GM23338 (cell line): ENCODE measurements at regions not wholly inside any gene's neighbourhood (a gene's known extent, or its start where the extent isn't known, plus 50 kb on each side); places are given as distances from the start of the nearest gene placed in this dataset.

Experiments used
- ATAC-seq: fragments of 200-7000 bp; cut with Tn5 transposase; 3 replicates; pipeline ENCODE4 v1.9.1; 2020
- DNase-seq: peaks from one replicate; pipeline ENCODE4 v3.0.0-alpha.2; 2015; ENCODE audit warnings: low spot score
- H2AFZ ChIP-seq: fragments of 200-600 bp; sonication (generic); 2 replicates; pipeline ENCODE4 v1.8.0; 2016; ENCODE audit warnings: antibody characterized with exemption, mild to moderate bottlenecking, moderate library complexity
- H3F3A ChIP-seq: fragments of 200-600 bp; sonication (generic); replicated peaks from 2 replicates; pipeline ENCODE4 v1.8.0; 2017; ENCODE audit warnings: antibody characterized with exemption, mixed run types, low read depth
- H3K27ac ChIP-seq: fragments of 200-600 bp; sonication (generic); 2 replicates; pipeline ENCODE4 v1.6.1; 2016; ENCODE audit warnings: low read depth
- H3K27me3 ChIP-seq: fragments of 200-600 bp; sonication (generic); 2 replicates; pipeline ENCODE4 v1.8.0; 2016; ENCODE audit warnings: mild to moderate bottlenecking, mixed run types, moderate library complexity; ENCODE audit not compliant: insufficient read depth
- H3K36me3 ChIP-seq: fragments of 200-600 bp; sonication (generic); 2 replicates; pipeline ENCODE4 v1.8.0; 2016; ENCODE audit warnings: mild to moderate bottlenecking; ENCODE audit not compliant: insufficient read depth
- H3K4me1 ChIP-seq: fragments of 200-600 bp; sonication (generic); 2 replicates; pipeline ENCODE4 v1.8.0; 2016; ENCODE audit warnings: mild to moderate bottlenecking, moderate library complexity; ENCODE audit not compliant: insufficient read depth
- H3K4me2 ChIP-seq: fragments of 200-600 bp; sonication (generic); 2 replicates; pipeline ENCODE4 v1.7.1; 2017; ENCODE audit warnings: mixed run types
- H3K4me3 ChIP-seq: fragments of 200-600 bp; sonication (generic); 2 replicates; pipeline ENCODE4 v1.6.1; 2016; ENCODE audit warnings: mixed run types
- H3K79me2 ChIP-seq: fragments of 200-600 bp; sonication (generic); replicated peaks from 2 replicates; pipeline ENCODE4 v1.8.0; 2017; ENCODE audit warnings: mild to moderate bottlenecking; ENCODE audit not compliant: insufficient read depth
- H3K9me2 ChIP-seq: fragments of 200-600 bp; sonication (generic); 2 replicates; pipeline ENCODE4 v1.8.0; 2017; ENCODE audit not compliant: insufficient read depth
- H4K20me1 ChIP-seq: fragments of 200-600 bp; sonication (generic); replicated peaks from 2 replicates; pipeline ENCODE4 v1.8.0; 2017; ENCODE audit warnings: mild to moderate bottlenecking; ENCODE audit not compliant: insufficient read depth
- H3K27ac Mint-ChIP-seq: 2 replicates; pipeline ENCODE4 v1.8.0; 2020; ENCODE audit warnings: inconsistent platforms, mild to moderate bottlenecking, moderate library complexity, mixed read lengths
- H3K27me3 Mint-ChIP-seq: 3 replicates; pipeline ENCODE4 v1.8.0; 2022; ENCODE audit warnings: low read depth, mild to moderate bottlenecking, moderate library complexity, mixed read lengths, inconsistent platforms; ENCODE audit not compliant: insufficient read depth, poor library complexity
- H3K36me3 Mint-ChIP-seq: 3 replicates; pipeline ENCODE4 v1.8.0; 2021; ENCODE audit warnings: low read depth, mild to moderate bottlenecking, inconsistent platforms, moderate library complexity, mixed read lengths
- H3K4me1 Mint-ChIP-seq: 3 replicates; pipeline ENCODE4 v1.8.0; 2020; ENCODE audit warnings: mild to moderate bottlenecking, inconsistent platforms, mixed read lengths
- H3K4me3 Mint-ChIP-seq: 3 replicates; pipeline ENCODE4 v1.8.0; 2021; ENCODE audit warnings: moderate library complexity, mild to moderate bottlenecking, inconsistent platforms, mixed read lengths
- H3K9me3 Mint-ChIP-seq: 3 replicates; pipeline ENCODE4 v1.8.0; 2020; ENCODE audit warnings: moderate library complexity, mild to moderate bottlenecking, inconsistent platforms, mixed read lengths
- EZH2phosphoT487 ChIP-seq: fragments of 200-600 bp; sonication (generic); IDR thresholded peaks from one replicate; pipeline ENCODE4 v1.8.1; 2018; ENCODE audit warnings: antibody characterized with exemption; ENCODE audit not compliant: unreplicated experiment
- NANOG ChIP-seq: IDR thresholded peaks from 2 replicates; pipeline ENCODE4 v1.6.1; 2016; ENCODE audit warnings: antibody characterized with exemption, borderline replicate concordance
- REST ChIP-seq: IDR thresholded peaks from one replicate; pipeline ENCODE4 v1.6.1; 2018; ENCODE audit warnings: antibody characterized with exemption; ENCODE audit not compliant: unreplicated experiment
- STAT1 ChIP-seq: IDR thresholded peaks from one replicate; pipeline ENCODE4 v1.6.1; 2016; ENCODE audit warnings: antibody characterized with exemption; ENCODE audit not compliant: unreplicated experiment
- ZNF114 ChIP-seq: fragments of 250-450 bp; sonication (Bioruptor Pico); IDR thresholded peaks from 2 replicates; pipeline ENCODE4 v1.5.0; 2020; ENCODE audit warnings: mild to moderate bottlenecking, moderate library complexity
- ZNF331 ChIP-seq: fragments of 250-450 bp; sonication (Bioruptor Pico); IDR thresholded peaks from 2 replicates; pipeline ENCODE4 v1.5.0; 2020; ENCODE audit warnings: low read depth, mild to moderate bottlenecking, moderate library complexity
- ZNF462 ChIP-seq: fragments of 250-450 bp; sonication (Bioruptor Pico); IDR thresholded peaks from 2 replicates; pipeline ENCODE4 v1.5.0; 2020; ENCODE audit warnings: mild to moderate bottlenecking, moderate library complexity
- TF ChIP-seq, protein P1 (sequence below): IDR thresholded peaks from 2 replicates; pipeline ENCODE4 v1.6.1; 2016; ENCODE audit warnings: antibody characterized with exemption
- TF ChIP-seq, protein P2 (sequence below), 2 experiments: fragments of 200-600 bp in 1 of 2; sonication (generic) in 1 of 2; conservative IDR thresholded peaks; 2 replicates each; pipeline versions ENCODE4 v1.5.1 to v1.6.1; 2016 to 2017; ENCODE audit warnings: antibody characterized with exemption in 2 of 2, low read depth in 2 of 2, mild to moderate bottlenecking in 2 of 2, moderate library complexity in 1 of 2

DNA sequence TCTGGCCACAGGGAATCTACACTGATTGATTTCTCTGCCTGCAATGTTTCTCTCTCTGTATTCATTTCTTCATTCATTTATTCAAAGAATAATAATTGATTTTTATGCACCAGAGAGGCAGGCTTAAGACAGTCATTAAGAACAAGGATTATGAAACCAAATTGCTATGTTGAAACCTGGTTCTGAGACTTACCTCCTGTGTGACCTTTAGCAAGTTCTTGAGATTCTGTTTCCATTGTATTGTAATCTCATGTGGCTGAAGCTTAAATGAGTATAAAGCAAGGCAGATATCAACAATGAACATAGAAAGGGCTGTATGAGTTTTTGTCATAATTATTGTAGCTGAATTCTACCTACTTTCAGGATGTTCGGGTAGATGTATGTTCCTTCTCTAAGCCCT is 129.6 kb upstream of the GRIA1 start:
- no peak overlapping the region for H3K4me2 ChIP-seq
- no peaks in the 10 kb centered on the region for H4K20me1 ChIP-seq
- no peaks in the 10 kb centered on the region for H3F3A ChIP-seq
- H3K4me1 ChIP-seq = peaks cover 4% of the 10 kb centered on the region
- H3K9me3 Mint-ChIP-seq = no peaks in the 10 kb centered on the region
- H3K9me2 ChIP-seq = no peaks in the 10 kb centered on the region
- H3K27me3 Mint-ChIP-seq = no peaks in the 10 kb centered on the region
- H3K4me3 ChIP-seq = no peak overlapping the region
- DNase-seq (no peak), ATAC-seq (no peak)
- no peaks in the 10 kb centered on the region for H3K36me3 ChIP-seq
- no peaks in the 10 kb centered on the region for H3K79me2 ChIP-seq
- H3K27ac Mint-ChIP-seq = no peak overlapping the region
- no peak overlapping the region for H2AFZ ChIP-seq
- no peak overlapping the region for H3K27ac ChIP-seq
- H3K4me1 Mint-ChIP-seq = peaks cover 3% of the 10 kb centered on the region; the same call in 2 of the 3 replicates
- H3K27me3 ChIP-seq = no peaks in the 10 kb centered on the region
- TF ChIP-seq STAT1 (no peak), EZH2phosphoT487 (no peak), ZNF114 (no peak), REST (no peak), ZNF331 (no peak), NANOG (no peak), ZNF462 (CRISPR knock-in tag) (no peak)
- TF ChIP-seq, protein P1, sequence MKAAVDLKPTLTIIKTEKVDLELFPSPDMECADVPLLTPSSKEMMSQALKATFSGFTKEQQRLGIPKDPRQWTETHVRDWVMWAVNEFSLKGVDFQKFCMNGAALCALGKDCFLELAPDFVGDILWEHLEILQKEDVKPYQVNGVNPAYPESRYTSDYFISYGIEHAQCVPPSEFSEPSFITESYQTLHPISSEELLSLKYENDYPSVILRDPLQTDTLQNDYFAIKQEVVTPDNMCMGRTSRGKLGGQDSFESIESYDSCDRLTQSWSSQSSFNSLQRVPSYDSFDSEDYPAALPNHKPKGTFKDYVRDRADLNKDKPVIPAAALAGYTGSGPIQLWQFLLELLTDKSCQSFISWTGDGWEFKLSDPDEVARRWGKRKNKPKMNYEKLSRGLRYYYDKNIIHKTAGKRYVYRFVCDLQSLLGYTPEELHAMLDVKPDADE = no peak
- TF ChIP-seq, protein P2, sequence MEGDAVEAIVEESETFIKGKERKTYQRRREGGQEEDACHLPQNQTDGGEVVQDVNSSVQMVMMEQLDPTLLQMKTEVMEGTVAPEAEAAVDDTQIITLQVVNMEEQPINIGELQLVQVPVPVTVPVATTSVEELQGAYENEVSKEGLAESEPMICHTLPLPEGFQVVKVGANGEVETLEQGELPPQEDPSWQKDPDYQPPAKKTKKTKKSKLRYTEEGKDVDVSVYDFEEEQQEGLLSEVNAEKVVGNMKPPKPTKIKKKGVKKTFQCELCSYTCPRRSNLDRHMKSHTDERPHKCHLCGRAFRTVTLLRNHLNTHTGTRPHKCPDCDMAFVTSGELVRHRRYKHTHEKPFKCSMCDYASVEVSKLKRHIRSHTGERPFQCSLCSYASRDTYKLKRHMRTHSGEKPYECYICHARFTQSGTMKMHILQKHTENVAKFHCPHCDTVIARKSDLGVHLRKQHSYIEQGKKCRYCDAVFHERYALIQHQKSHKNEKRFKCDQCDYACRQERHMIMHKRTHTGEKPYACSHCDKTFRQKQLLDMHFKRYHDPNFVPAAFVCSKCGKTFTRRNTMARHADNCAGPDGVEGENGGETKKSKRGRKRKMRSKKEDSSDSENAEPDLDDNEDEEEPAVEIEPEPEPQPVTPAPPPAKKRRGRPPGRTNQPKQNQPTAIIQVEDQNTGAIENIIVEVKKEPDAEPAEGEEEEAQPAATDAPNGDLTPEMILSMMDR (conservative IDR thresholded peaks at IDR 0.05; ENCODE audit: low read depth in 2 of 2) = no peak
- no peaks in the 10 kb centered on the region; the same call in 2 of the 3 replicates for H3K36me3 Mint-ChIP-seq
- H3K4me3 Mint-ChIP-seq = no peak overlapping the region
